DND-41 (cell line): ENCODE measurements at regions not wholly inside any gene's neighbourhood (a gene's known extent, or its start where the extent isn't known, plus 50 kb on each side); places are given as distances from the start of the nearest gene placed in this dataset.

ENCODE experiments used
- CTCF ChIP-seq: IDR thresholded peaks from 2 replicates; pipeline ENCODE4 v1.5.1; 2012; ENCODE audit warnings: borderline replicate concordance, low read length, moderate library complexity, mild to moderate bottlenecking; ENCODE audit not compliant: poor library complexity, severe bottlenecking; ENCODE audit errors: extremely low read depth
- EZH2 ChIP-seq: IDR thresholded peaks from 3 replicates; pipeline ENCODE4 v1.6.1; 2012; ENCODE audit warnings: borderline replicate concordance, low read depth, mild to moderate bottlenecking, moderate library complexity, low read length, inconsistent platforms; ENCODE audit not compliant: severe bottlenecking

- TF ChIP-seq EZH2 (no peak), CTCF (no peak)
Observed at GRCh38 chr2:118611691-118612090, 235.8 kb downstream of the EN1 start.
